ENCODE measurements at regions not wholly inside any gene's neighbourhood (a gene's known extent, or its start where the extent isn't known, plus 50 kb on each side); places are given as distances from the start of the nearest gene placed in this dataset.

- ChIA-PET CTCF (no interaction called here), POLR2A (no interaction called here)
- H3K27ac Mint-ChIP-seq (ENCODE audit: low read depth, unreplicated experiment) = no peak overlapping the region
- no peak for DNase-seq (ENCODE audit: unreplicated experiment)
- no TSS peak for BruUV-seq (replicated peaks)
- no peaks in the 10 kb centered on the region for H3K4me1 Mint-ChIP-seq (ENCODE audit: insufficient read depth, unreplicated experiment)
- no peak overlapping the region for H3K4me3 Mint-ChIP-seq (ENCODE audit: unreplicated experiment)
- H3K9me3 Mint-ChIP-seq (ENCODE audit: unreplicated experiment) = no peaks in the 10 kb centered on the region
- no peaks in the 10 kb centered on the region for H3K36me3 Mint-ChIP-seq (ENCODE audit: insufficient read depth, unreplicated experiment)
- TF ChIP-seq, protein P1, sequence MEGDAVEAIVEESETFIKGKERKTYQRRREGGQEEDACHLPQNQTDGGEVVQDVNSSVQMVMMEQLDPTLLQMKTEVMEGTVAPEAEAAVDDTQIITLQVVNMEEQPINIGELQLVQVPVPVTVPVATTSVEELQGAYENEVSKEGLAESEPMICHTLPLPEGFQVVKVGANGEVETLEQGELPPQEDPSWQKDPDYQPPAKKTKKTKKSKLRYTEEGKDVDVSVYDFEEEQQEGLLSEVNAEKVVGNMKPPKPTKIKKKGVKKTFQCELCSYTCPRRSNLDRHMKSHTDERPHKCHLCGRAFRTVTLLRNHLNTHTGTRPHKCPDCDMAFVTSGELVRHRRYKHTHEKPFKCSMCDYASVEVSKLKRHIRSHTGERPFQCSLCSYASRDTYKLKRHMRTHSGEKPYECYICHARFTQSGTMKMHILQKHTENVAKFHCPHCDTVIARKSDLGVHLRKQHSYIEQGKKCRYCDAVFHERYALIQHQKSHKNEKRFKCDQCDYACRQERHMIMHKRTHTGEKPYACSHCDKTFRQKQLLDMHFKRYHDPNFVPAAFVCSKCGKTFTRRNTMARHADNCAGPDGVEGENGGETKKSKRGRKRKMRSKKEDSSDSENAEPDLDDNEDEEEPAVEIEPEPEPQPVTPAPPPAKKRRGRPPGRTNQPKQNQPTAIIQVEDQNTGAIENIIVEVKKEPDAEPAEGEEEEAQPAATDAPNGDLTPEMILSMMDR (IDR thresholded peaks at IDR 0.05; ENCODE audit: unreplicated experiment) = no peak
- intact Hi-C loops (cut with micrococcal nuclease) = no loop called here
- H3K27me3 Mint-ChIP-seq (ENCODE audit: insufficient read depth, unreplicated experiment) = no peaks in the 10 kb centered on the region
Measured at GRCh38 chr3:176562331-176562730, 635.0 kb downstream of the TBL1XR1 start.

GRCh38 chr3:176561826-176562225 lies 635.5 kb downstream of the TBL1XR1 start:
- ChIA-PET CTCF (no interaction called here), POLR2A (no interaction called here)
- TF ChIP-seq, protein P1 (IDR thresholded peaks at IDR 0.05; ENCODE audit: unreplicated experiment) = no peak
- no peaks in the 10 kb centered on the region for H3K36me3 Mint-ChIP-seq (ENCODE audit: insufficient read depth, unreplicated experiment)
- no peaks in the 10 kb centered on the region for H3K9me3 Mint-ChIP-seq (ENCODE audit: unreplicated experiment)
- no peak for DNase-seq (ENCODE audit: unreplicated experiment)
- no peaks in the 10 kb centered on the region for H3K27me3 Mint-ChIP-seq (ENCODE audit: insufficient read depth, unreplicated experiment)
- intact Hi-C loops (cut with micrococcal nuclease) = no loop called here
- H3K4me1 Mint-ChIP-seq (ENCODE audit: insufficient read depth, unreplicated experiment) = no peaks in the 10 kb centered on the region
- no peak overlapping the region for H3K4me3 Mint-ChIP-seq (ENCODE audit: unreplicated experiment)
- no TSS peak for BruUV-seq (replicated peaks)
- H3K27ac Mint-ChIP-seq (ENCODE audit: low read depth, unreplicated experiment) = no peak overlapping the region

- no TSS peak for BruUV-seq (replicated peaks)
Measured at GRCh38 chr3:176554791-176555654, 642.3 kb downstream of the TBL1XR1 start.

DNA sequence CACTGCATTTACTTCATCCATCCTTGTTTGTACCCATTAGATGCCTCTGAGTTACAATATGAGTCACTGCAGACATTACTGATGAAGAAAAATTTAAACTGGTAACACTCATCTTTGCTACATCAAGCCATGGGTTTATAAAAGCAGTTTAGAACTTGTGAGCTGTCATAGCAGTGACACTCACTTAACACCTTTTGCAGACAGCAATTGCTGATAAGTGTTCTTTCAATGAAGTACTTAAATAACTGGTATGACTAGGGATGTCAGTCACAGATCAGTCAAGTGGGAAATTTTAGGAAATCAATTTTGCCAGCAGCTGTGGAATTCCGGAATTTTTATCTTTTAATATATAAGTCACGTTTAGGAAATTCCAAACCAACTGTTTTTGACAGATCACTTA lies 643.0 kb downstream of the TBL1XR1 start:
- no peak overlapping the region for H3K27ac Mint-ChIP-seq (ENCODE audit: low read depth, unreplicated experiment)
- no TSS peak for BruUV-seq (replicated peaks)
- TF ChIP-seq, protein P1 (IDR thresholded peaks at IDR 0.05; ENCODE audit: unreplicated experiment) = no peak
- DNase-seq (ENCODE audit: unreplicated experiment) = no peak
- no peaks in the 10 kb centered on the region for H3K36me3 Mint-ChIP-seq (ENCODE audit: insufficient read depth, unreplicated experiment)
- H3K4me1 Mint-ChIP-seq (ENCODE audit: insufficient read depth, unreplicated experiment) = no peaks in the 10 kb centered on the region
- CTCF ChIA-PET = no interaction called here
- POLR2A ChIA-PET = no interaction called here
- intact Hi-C loops (cut with micrococcal nuclease) = no loop called here
- H3K9me3 Mint-ChIP-seq (ENCODE audit: unreplicated experiment) = no peaks in the 10 kb centered on the region
- H3K27me3 Mint-ChIP-seq (ENCODE audit: insufficient read depth, unreplicated experiment) = no peaks in the 10 kb centered on the region
- no peak overlapping the region for H3K4me3 Mint-ChIP-seq (ENCODE audit: unreplicated experiment)

More at GRCh38 chr3:176554791-176555654, 642.3 kb downstream of the TBL1XR1 start:
- H3K27me3 Mint-ChIP-seq (ENCODE audit: insufficient read depth, unreplicated experiment) = no peaks in the 10 kb centered on the region
- H3K4me1 Mint-ChIP-seq (ENCODE audit: insufficient read depth, unreplicated experiment) = no peaks in the 10 kb centered on the region
- ChIA-PET CTCF (no interaction called here), POLR2A (no interaction called here)
- no peaks in the 10 kb centered on the region for H3K9me3 Mint-ChIP-seq (ENCODE audit: unreplicated experiment)
- H3K4me3 Mint-ChIP-seq (ENCODE audit: unreplicated experiment) = no peak overlapping the region
- intact Hi-C loops (cut with micrococcal nuclease) = no loop called here
- H3K27ac Mint-ChIP-seq (ENCODE audit: low read depth, unreplicated experiment) = no peak overlapping the region
- no peaks in the 10 kb centered on the region for H3K36me3 Mint-ChIP-seq (ENCODE audit: insufficient read depth, unreplicated experiment)
- DNase-seq (ENCODE audit: unreplicated experiment) = no peak
- TF ChIP-seq, protein P1 (IDR thresholded peaks at IDR 0.05; ENCODE audit: unreplicated experiment) = no peak

Data from MCF 10A (cell line).